KMS-11 (cell line): ENCODE measurements at regions not wholly inside any gene's neighbourhood (a gene's known extent, or its start where the extent isn't known, plus 50 kb on each side); places are given as distances from the start of the nearest gene placed in this dataset.

ENCODE experiments used
- H2AFZ ChIP-seq: fragments of 200-600 bp; sonication (generic); 2 replicates; pipeline ENCODE4 v1.6.1; 2016; ENCODE audit warnings: antibody characterized with exemption, mixed run types, low read depth
- H3K27ac ChIP-seq: fragments of 200-600 bp; sonication (generic); 2 replicates; pipeline ENCODE4 v1.6.1; 2016; ENCODE audit warnings: mild to moderate bottlenecking, mixed run types
- H3K27me3 ChIP-seq: fragments of 200-600 bp; sonication (generic); 2 replicates; pipeline ENCODE4 v1.6.1; 2017; ENCODE audit warnings: mild to moderate bottlenecking, low read depth, mixed run types, moderate library complexity; ENCODE audit not compliant: insufficient read depth
- H3K36me3 ChIP-seq: fragments of 200-600 bp; sonication (generic); 2 replicates; pipeline ENCODE4 v1.6.1; 2017; ENCODE audit warnings: mild to moderate bottlenecking, mixed run types; ENCODE audit not compliant: insufficient read depth
- H3K4me1 ChIP-seq: fragments of 200-600 bp; sonication (generic); 2 replicates; pipeline ENCODE4 v1.6.1; 2016; ENCODE audit warnings: mild to moderate bottlenecking, low read depth, mixed run types; ENCODE audit not compliant: poor library complexity, severe bottlenecking
- H3K4me2 ChIP-seq: fragments of 200-600 bp; sonication (generic); 2 replicates; pipeline ENCODE4 v1.7.0; 2016; ENCODE audit warnings: mild to moderate bottlenecking, mixed run types
- H3K4me3 ChIP-seq: fragments of 200-600 bp; sonication (generic); IDR thresholded peaks from 2 replicates; pipeline ENCODE4 v1.6.1; 2017; ENCODE audit warnings: low read depth, low read length, mixed read lengths; ENCODE audit not compliant: insufficient read depth
- H3K79me2 ChIP-seq: fragments of 200-600 bp; sonication (generic); 2 replicates; pipeline ENCODE4 v1.6.1; 2016; ENCODE audit warnings: low read depth, mixed run types; ENCODE audit not compliant: insufficient read depth
- H3K9ac ChIP-seq: fragments of 200-600 bp; sonication (generic); 2 replicates; pipeline ENCODE4 v1.6.1; 2016; ENCODE audit warnings: mild to moderate bottlenecking, mixed run types
- H4K20me1 ChIP-seq: fragments of 200-600 bp; sonication (generic); 2 replicates; pipeline ENCODE4 v1.6.1; 2016; ENCODE audit warnings: mild to moderate bottlenecking, mixed run types; ENCODE audit not compliant: insufficient read depth
- TF ChIP-seq, protein P1 (sequence below): fragments of 200-600 bp; sonication (generic); conservative IDR thresholded peaks from 2 replicates; pipeline ENCODE4 v1.6.1; 2017; ENCODE audit warnings: low read depth, mild to moderate bottlenecking, antibody characterized with exemption, low read length, moderate library complexity, mixed read lengths

DNA sequence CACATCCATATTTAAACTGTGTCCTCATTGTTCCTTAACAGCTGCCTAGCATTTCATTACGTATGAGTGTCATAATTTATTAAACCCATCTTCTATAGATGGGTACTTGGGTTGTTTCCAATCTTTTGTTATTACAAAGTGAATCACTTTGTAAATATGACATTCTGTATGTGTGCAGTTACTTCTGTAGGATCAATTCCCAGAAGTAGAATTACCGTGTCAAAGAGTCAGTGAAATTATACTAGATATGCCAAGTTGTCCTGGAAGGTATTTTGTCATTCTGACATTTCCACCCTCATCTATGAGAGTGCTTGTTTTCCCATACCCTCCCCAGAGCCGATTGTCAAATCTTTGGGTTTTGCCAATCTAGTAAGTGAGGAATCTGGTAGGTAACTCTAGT, 194.5 kb upstream of the APCDD1 start:
- Histone ChIP-seq H3K4me3 (no peak overlapping the region), H3K4me2 (no peak overlapping the region), H3K79me2 (no peaks in the 10 kb centered on the region), H2AFZ (no peak overlapping the region), H4K20me1 (no peaks in the 10 kb centered on the region), H3K36me3 (no peaks in the 10 kb centered on the region), H3K9ac (no peak overlapping the region), H3K27me3 (no peaks in the 10 kb centered on the region), H3K4me1 (no peaks in the 10 kb centered on the region), H3K27ac (no peak overlapping the region)
- TF ChIP-seq, protein P1, sequence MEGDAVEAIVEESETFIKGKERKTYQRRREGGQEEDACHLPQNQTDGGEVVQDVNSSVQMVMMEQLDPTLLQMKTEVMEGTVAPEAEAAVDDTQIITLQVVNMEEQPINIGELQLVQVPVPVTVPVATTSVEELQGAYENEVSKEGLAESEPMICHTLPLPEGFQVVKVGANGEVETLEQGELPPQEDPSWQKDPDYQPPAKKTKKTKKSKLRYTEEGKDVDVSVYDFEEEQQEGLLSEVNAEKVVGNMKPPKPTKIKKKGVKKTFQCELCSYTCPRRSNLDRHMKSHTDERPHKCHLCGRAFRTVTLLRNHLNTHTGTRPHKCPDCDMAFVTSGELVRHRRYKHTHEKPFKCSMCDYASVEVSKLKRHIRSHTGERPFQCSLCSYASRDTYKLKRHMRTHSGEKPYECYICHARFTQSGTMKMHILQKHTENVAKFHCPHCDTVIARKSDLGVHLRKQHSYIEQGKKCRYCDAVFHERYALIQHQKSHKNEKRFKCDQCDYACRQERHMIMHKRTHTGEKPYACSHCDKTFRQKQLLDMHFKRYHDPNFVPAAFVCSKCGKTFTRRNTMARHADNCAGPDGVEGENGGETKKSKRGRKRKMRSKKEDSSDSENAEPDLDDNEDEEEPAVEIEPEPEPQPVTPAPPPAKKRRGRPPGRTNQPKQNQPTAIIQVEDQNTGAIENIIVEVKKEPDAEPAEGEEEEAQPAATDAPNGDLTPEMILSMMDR: no peak

DNA sequence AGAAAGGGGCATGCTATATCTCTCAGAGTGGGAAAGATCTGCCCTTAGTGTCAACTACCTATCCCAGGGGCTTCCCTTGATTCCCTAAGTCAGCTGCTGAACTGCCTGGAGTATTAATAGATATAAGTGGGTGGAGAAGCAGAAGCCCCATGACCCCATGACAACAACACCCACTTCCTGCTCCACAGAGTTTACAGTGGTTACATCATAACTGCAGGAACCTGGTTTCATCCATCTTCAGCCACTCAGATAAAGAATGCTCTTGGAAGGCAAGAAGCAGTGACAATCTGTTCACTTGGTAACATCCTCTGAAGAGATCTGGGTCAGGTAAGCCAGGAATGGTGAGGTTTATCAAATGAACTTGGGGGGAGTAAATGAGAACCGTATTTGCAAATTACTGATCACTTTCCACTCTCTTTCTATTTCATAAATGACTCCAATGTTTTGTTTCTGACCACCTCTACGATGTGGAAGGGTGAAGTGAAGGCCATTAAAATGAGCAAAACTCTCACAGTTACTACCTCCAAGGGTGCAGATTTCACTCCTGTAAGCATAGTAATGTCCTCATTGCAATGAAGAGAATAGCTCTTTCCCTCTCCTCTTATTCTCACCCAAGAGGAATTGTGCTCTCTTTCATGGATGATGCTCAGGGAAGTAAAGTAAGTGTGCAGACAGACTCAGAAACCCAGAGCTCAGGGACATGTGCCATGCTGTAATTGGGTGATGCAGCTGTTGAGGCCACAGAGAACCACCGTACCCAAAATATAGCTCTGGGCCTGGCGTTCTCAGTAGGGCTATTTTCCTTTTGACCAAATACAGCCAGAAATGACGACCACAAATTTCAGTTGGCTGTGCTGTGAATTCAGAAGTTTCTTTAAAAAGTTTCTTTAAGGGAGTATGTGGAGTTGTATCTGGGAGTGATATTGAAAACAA, 192.8 kb upstream of the APCDD1 start:
- H3K27ac ChIP-seq: no peak overlapping the region
- H3K27me3 ChIP-seq: no peaks in the 10 kb centered on the region
- H2AFZ ChIP-seq: no peak overlapping the region
- no peak overlapping the region for H3K4me2 ChIP-seq
- TF ChIP-seq, protein P1: no peak
- H3K79me2 ChIP-seq: no peaks in the 10 kb centered on the region
- no peak overlapping the region for H3K9ac ChIP-seq
- H3K4me3 ChIP-seq: no peak overlapping the region
- no peaks in the 10 kb centered on the region for H4K20me1 ChIP-seq
- H3K36me3 ChIP-seq: no peaks in the 10 kb centered on the region
- H3K4me1 ChIP-seq: no peaks in the 10 kb centered on the region

DNA sequence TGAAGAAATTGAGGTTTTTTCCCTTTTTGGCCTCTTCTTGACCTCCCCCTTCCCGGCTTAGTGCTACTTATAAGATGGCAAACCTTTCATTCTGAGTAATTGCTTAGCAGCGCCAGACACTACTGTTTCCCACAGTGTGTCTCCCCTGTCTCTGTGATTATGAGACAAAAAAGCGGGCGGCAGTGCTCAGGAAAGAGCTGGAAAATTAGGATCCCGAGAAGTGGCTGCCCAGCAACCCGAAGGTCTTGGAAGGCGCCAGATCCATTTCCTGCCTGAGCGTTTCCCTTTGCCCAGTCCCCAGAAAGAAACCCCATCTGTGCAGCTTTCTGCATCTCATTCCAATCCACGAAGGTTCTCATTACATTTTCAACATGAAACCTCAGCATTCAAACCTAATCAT, 191.9 kb upstream of the APCDD1 start:
- H3K4me2 ChIP-seq: no peak overlapping the region
- H2AFZ ChIP-seq: no peak overlapping the region
- no peaks in the 10 kb centered on the region for H4K20me1 ChIP-seq
- TF ChIP-seq, protein P1: no peak
- no peaks in the 10 kb centered on the region for H3K36me3 ChIP-seq
- no peak overlapping the region for H3K9ac ChIP-seq
- H3K79me2 ChIP-seq: no peaks in the 10 kb centered on the region
- no peak overlapping the region for H3K27ac ChIP-seq
- no peaks in the 10 kb centered on the region for H3K27me3 ChIP-seq
- no peak overlapping the region for H3K4me3 ChIP-seq
- H3K4me1 ChIP-seq: no peaks in the 10 kb centered on the region

DNA sequence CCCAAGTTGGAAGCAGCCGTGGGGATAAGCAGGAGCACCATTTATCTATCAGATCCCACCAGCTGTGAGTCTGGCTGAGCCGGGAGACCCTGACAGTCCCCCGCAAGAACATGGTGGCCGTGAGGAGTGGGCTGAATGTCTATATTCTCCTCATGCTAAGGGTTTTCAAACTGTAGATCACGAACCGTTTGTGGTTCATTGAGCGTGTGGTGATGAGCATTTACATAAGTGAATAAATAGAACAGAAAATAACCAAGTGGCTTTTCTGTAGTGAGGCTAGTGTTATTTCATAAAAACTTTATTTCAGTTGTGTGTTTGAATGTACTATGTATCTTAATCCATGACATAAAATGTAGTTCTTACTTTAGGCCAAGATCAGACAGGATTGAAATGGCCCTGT, 190.2 kb upstream of the APCDD1 start:
- no peak overlapping the region for H3K4me3 ChIP-seq
- H3K27me3 ChIP-seq: no peaks in the 10 kb centered on the region
- H3K27ac ChIP-seq: no peak overlapping the region

More for the DNA sequence above, 190.2 kb upstream of the APCDD1 start:
- Histone ChIP-seq H3K9ac (no peak overlapping the region), H3K36me3 (no peaks in the 10 kb centered on the region), H2AFZ (no peak overlapping the region), H3K4me1 (no peaks in the 10 kb centered on the region), H3K4me2 (no peak overlapping the region), H4K20me1 (no peaks in the 10 kb centered on the region), H3K79me2 (no peaks in the 10 kb centered on the region)
- TF ChIP-seq, protein P1: no peak
